ENCODE measurements at regions not wholly inside any gene's neighbourhood (a gene's known extent, or its start where the extent isn't known, plus 50 kb on each side); places are given as distances from the start of the nearest gene placed in this dataset.

DNA sequence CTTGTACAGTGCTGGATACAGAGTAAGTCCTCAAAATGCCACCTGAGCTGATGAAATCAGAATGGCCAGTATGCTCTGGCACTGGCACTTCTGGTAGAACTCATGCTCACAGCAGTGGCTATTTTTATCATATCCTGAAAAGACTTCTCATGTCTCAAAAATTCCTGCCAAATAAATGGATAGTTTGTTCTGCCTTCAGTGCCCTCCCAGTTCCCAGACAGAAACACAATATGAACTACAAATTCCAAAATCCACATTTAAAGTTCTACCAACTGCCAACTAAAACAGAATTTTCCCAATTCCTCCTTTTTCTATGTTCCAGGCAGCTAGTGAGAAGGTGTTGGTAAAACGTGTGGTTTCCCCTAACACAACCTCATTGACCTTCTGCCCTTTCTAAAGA is 51.4 kb upstream of the RGS1 start:
- DNase-seq: no peak

Measured in suppressor macrophage (primary cell).